Superior temporal gyrus (tissue), 1 donor: ENCODE measurements at regions not wholly inside any gene's neighbourhood (a gene's known extent, or its start where the extent isn't known, plus 50 kb on each side); places are given as distances from the start of the nearest gene placed in this dataset.

Source experiments
- DNase-seq: peaks from one replicate; pipeline ENCODE4 v3.0.0-alpha.2; 2016; ENCODE audit errors: extremely low spot score

- no peak for DNase-seq
Observed at GRCh38 chr6:51398793-51399192, 580.1 kb downstream of the TFAP2B start.

DNA sequence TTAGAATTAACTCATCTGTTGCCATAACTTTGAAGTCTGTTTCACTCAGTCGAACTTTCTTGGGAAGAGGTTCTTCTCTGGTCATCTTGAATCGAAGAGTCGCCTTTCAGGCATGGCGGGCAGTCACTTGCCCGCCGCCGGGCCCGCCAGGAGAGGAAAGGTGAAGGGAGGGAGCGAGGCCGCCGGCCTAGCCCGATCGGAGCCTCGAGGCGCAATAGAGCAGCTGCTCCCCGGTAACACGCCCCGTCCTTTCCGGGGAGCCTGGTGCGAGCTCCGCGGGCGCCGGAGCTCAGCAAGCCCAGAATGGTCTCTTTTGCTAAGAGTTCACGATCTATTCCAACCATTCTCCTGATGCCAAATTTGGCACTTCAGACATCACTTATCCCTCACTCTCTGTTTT lies 591.8 kb downstream of the TFAP2B start:
- no peak for DNase-seq

DNA sequence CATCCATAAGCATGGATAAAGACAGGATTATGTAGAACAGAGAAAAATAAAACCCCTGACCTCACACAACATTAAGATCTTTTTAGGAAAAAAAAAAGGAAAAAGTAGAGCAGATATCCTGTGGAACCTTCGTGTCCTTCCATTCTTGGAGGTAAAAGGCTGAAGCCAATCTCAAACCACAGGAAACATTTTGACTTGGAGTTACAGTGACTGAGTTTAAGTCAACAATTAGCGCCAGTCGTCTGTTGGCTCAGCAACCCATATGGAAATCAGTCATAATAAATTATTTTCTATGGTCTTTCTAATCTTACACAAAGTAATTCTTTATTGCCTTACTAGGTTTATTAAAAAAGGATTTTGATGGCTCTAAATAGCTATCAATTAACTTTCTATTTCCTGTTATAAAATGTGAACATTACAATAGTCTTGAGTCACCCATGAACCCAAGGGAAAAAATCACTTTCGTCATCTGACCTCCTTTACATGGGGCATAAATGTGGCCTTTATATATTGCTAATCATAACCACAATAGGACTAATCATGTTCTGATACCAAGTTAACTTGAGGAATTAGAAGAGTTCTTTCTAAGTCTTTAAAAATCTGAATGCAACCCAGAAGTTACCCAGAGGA lies 592.9 kb downstream of the TFAP2B start:
- DNase-seq = no peak

- DNase-seq = no peak
Observed at GRCh38 chr6:51414361-51414760, 595.7 kb downstream of the TFAP2B start.

DNA sequence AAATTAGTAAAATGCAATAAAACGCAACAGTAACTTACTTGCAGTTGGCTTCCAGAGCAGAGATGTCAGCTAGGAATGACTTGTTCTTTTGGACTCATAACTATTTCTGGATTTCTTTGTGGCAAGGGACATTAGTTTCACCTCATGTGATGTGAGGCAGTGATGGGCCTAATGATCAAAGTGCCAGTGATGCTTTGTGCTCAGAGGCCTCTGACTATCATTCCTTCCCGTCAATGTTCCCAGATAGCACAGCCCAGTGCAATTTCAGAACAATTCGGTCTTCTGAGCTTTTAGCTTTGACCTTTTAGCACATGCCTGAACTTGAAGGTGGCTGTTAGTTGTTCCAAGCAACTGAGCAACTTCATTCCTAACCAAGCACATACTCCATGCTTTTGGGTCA lies 596.8 kb downstream of the TFAP2B start:
- DNase-seq = no peak

DNA sequence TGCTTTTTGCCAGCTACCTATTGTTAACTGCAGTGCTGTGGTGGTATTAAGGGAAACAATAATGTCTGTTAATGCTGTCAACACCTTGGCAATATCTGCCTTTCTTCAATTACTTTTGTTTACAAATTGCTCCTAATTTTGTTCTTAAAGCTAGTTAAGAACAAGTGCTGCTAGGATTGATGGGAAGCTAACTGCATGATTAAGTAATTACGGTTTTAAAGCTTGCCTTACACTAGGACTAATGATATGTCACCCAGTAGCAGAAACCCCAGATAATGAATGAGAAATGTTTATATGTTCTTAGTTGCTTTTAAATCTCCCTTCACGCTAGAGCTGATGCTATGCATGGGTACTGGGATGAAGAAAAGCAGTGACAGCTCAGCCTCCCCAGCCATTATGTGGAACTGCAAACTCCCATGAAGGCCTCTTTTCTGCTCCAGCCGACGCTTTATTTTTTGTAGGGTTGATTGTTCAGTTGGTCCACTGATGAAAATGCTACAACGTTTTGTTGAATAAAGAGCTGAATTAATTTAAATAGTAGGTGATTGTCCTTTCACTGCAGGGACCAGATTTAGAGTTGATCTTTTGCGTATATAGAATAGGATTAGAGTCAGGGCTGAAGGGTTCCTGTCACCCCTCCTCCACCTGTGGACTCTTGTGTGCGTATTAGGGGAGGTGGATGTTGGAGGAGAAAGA lies 610.5 kb downstream of the TFAP2B start:
- DNase-seq = no peak

GRCh38 chr6:51430589-51430988 lies 611.9 kb downstream of the TFAP2B start:
- DNase-seq = no peak

DNA sequence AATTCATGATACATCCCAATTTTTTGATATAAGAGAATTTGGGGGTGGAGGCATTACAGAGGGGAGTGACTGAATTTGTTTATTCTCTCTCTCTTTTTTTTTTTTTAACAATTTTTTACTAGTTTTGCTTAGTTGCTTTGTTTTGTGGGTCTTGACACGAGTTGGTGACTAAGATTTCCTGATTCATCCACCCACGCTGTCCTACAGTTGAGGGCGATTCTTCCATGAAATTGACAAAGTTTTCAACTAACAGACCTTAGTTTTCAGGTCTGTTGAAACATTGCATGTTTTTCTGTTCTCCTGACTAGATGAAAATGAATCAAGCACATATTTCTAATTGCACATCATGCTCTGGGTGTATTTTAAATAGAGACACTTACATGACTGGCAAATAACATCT lies 613.8 kb downstream of the TFAP2B start:
- DNase-seq = no peak

DNA sequence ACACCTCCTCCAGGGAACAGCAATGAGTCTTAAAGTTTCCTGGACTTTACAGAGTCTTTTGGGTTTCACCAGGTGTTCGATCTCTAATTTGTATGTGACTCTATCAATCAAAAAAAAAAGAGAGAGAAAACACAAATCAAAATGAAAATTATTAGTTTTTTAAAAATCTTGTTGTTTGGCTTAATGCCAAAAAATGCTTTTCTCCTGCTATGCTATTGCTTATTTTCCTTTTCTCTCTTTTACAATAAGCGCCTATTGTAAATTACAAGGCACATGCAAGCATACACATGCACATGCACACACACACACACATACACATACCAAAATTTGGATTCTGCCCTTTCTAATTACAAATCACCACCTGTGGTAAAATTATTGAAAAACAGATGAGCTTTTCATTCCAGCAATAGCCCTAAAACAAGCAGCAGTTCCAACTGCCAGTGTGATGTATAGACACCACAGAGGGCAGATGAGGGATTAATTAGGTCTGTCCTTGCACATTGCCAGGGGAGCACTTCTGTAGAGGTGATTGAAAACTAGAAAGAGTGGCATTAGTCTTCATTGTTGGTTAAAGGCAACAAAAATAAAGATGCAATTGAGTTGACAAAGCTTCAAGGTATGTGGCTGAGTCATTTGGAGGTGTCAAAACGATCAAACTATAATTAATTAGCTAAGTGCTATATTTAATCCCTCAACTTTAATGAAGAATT lies 631.7 kb downstream of the TFAP2B start:
- DNase-seq = no peak

- no peak for DNase-seq
Observed at GRCh38 chr6:51450958-51451357, 632.3 kb downstream of the TFAP2B start.

- DNase-seq = no peak
Observed at GRCh38 chr6:51456282-51456681, 631.1 kb downstream of the PKHD1 start.

GRCh38 chr6:51459958-51460357 lies 627.5 kb downstream of the PKHD1 start:
- DNase-seq = no peak

DNA sequence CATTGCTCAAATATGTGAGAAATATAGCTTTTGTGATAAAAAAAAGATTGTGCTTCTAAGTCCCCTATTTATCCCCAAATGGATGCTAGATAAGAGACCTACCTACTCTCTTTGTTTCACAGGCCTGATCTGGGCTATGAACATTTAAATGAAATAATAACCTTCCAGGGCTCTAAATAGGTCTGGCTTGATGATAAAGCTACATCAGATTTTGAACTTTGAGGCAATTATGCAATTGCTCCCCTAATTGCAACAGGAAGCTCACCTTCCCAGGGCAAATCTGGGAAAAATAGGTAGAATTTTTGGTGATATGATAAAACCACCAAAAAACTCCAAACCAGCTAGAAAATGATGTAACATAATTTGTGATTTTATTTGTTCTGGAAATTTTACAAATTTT lies 624.5 kb downstream of the PKHD1 start:
- no peak for DNase-seq

DNA sequence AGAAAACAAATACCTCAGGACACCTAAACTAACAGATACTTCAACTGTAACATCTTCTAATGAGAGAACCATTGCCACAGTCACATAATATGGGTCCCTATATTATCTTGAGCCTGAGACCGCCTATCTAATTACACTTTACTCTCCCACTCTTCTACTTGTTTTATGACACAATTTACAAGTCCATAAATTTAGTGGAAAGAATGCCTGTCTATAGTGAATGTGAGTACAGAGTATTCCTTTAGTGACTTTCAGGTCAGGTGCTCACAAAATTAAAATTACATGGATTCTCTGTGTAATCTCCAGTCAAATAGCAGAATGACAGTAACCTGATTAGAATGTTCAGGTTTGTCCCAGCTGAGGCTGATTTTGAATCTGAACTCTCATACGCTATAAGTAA lies 624.1 kb downstream of the PKHD1 start:
- DNase-seq = no peak

- no peak for DNase-seq
Observed at GRCh38 chr6:51464956-51465355, 622.5 kb downstream of the PKHD1 start.

GRCh38 chr6:51466427-51466826 lies 621.0 kb downstream of the PKHD1 start:
- DNase-seq = no peak

DNA sequence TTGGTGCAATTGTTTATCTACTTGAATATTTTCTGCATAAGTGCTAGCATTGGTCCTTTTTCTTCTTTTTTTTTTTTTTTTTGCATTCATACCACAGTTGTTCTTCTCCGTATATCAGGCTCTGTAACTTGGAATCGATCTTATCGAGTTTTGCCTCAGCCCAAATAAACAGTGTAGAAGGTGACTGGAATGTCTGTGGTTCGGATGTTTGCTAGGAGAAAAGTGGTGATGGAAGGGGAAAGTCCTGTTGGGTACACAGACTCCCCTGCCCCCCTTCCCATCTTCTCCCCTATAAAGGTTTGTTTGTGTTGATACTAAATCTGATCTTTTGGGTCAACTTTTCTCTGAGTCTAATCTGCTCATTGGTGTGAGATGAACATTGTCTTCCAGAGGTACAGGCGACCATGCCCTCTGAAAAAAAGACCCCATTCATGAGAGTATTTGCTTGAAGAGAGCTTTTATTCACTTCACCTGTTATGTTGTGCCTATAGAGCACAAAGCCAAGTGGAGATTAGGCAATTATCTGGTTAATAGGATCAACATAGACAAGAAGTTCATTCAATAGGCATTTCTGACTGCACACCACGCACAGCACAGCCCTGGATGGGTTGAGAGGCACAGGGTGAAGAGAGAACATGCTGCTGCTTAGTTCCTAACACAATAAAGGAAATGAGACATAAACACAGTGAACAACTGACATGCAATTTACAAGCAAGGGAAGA lies 620.0 kb downstream of the PKHD1 start:
- DNase-seq = no peak

- no peak for DNase-seq
Observed at GRCh38 chr6:51468704-51469103, 618.7 kb downstream of the PKHD1 start.

- DNase-seq = no peak
Observed at GRCh38 chr6:51472745-51473487, 614.5 kb downstream of the PKHD1 start.

- no peak for DNase-seq
Observed at GRCh38 chr6:51474022-51474975, 613.1 kb downstream of the PKHD1 start.
